ENCODE measurements at regions not wholly inside any gene's neighbourhood (a gene's known extent, or its start where the extent isn't known, plus 50 kb on each side); places are given as distances from the start of the nearest gene placed in this dataset.
"Not testable (repeated sequence)": the region's sequence is repeated elsewhere in the genome, so short reads cannot be mapped to it uniquely, and the experiment has no call there.

DNA sequence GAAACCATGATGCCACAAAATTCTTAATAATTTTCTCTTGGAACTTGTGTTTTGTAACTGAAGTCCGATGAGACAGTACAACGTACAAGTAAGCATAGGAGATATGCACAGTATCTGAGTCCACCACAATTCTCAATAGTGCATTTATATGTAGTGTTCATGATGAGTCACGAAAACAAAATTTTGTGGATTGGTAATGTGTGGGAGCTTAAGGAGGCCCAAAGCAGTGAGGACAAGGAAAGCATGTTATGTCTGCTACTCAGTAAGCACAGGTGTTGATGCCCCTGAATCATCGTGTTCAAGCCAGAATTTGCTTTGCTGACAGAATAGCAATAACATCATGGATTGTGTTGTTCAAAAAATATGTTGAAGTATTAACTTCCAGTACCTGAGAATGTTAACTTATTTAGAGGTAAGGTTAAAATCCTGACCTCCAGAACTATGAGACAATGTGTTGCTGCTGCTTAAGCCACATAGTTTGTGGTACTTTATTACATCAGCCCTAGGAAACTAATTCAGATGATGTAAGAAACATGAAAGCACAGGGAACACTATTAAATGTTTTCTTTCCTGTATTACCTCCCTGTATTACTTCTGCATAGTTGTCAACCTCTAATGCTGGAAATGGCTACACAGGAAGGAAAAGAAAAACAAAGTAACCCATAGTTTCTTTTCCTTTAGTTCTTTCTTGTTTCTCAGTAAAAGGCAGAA, 201.3 kb downstream of the SLITRK6 start:
- no peak for DNase-seq

- DNase-seq = no peak
Observed at GRCh38 chr13:85592211-85592610, 207.0 kb downstream of the SLITRK6 start.

GRCh38 chr13:85590231-85590931, 208.8 kb downstream of the SLITRK6 start:
- no peak for DNase-seq

- DNase-seq = no peak
Observed at GRCh38 chr13:85589021-85589420, 210.2 kb downstream of the SLITRK6 start.

- DNase-seq = no peak
Observed at GRCh38 chr13:85588359-85588758, 210.9 kb downstream of the SLITRK6 start.

DNA sequence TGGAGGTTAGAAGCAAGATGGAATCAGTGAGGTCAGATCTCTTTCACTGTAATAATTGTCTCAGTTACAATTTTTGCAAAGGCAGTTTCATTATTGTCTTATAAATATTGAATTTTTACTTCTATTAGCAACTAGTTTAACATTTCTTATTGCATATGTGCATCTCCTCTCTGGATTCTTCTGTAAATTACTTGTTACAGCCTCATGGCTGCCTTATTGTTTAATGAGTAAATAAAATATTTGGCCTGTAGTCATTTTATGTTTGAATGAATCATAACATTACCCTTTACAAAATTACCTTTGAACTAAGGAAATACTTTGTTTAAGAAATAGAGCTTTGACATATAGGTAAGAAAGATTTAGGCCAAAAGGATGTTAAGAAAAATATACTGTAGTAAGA, 212.4 kb downstream of the SLITRK6 start:
- no peak for DNase-seq

DNA sequence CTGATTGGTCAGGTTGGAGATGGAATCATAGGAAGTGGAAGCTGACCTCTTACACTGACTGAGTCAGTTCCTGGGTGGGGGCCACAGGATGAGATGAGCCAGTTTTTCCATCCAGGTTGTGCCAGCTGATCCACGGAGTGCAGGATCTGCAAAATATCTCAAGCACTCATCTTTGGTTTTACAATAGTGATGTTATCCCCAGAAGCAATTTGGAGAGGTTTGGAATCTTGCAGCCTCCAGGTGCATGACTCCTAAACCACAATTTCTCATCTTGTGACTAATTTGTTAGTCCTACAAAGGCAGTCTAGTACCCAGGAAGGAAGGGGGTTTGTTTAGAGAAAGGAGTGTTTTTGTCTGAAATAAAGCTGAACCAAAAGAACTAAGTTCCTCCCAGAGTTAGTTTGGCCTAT, 212.8 kb downstream of the SLITRK6 start:
- DNase-seq = no peak

DNA sequence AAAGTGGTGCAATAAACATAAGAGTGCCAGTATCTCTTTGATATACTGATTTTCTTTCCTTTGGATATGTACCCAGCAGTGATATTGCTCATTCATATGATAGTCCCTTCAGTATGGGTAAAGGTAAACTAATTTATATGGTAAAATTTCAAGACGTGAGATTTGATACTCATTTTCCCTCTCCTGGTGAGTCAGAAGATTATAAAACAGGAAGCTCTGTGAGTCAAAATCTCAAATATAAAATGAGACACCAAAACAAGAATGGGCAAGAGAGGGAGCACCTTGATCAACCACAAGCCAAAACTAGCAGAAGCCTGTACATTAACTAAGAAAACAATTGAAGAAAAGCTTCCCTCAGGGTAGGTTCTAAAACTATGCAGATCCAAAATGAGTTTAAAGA, 216.3 kb downstream of the SLITRK6 start:
- DNase-seq = no peak

DNA sequence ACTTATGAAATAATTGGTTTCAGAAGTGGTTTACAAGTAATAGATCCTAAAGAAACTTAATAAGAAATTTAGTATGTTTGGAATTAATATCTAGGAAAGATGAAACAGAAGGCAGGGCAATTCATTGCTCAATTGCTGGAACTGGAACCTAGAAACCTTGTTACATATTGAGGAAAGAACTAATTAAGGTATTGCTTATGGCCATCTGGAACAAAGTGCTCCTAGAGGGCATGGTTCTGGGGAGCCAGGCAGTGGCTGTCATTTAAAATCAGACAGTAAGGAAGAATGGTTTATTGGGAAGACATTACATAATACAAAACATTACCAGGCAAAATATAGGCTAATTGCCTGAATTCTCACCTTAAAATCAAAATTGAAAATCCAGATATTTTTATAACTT, 224.1 kb downstream of the SLITRK6 start:
- no peak for DNase-seq

DNA sequence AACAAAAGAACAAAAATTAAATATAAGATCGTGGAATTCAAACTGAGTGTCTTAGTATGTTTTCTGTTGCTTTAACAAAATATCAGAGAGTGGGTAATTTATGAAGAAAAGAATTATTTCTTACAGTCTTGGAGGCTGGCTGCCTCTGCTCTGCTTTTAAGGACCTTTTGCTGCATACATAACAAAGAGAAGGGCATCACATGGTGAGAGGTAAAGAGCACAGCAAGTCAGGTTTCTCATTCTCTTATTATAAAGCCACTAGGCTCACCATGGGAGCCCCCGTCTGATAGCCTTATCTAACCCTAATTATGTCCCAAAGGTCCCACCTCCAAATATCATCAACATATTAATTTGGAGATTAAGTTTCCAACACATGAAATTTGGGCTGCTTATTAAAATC, 231.3 kb downstream of the SLITRK6 start:
- DNase-seq = no peak

GRCh38 chr13:85565652-85566051, 233.6 kb downstream of the SLITRK6 start:
- DNase-seq = no peak

GRCh38 chr13:85564598-85564997, 234.6 kb downstream of the SLITRK6 start:
- no peak for DNase-seq

DNA sequence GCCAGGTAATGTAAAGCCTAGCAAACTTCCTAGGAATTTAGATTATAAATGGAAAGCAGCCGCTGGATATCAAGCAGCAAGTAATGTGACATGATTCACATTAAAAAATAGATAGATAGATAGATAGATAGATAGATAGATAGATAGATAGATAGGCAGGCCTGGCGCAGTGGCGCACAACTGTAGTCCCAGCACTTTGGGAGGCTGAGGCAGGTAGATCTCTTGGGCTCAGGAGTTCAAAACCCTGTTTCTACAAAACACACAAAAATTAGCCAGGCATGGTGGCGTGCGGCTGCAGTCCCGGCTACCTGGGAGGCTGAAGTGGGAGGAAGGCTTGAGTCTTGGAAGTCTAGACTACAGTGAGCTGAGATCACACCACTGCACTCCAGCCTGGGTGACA, 236.9 kb downstream of the SLITRK6 start:
- no peak for DNase-seq

- no peak for DNase-seq
Observed at GRCh38 chr13:85557691-85558467, 241.3 kb downstream of the SLITRK6 start.

- DNase-seq = no peak
Observed at GRCh38 chr13:85551012-85551411, 248.2 kb downstream of the SLITRK6 start.

DNA sequence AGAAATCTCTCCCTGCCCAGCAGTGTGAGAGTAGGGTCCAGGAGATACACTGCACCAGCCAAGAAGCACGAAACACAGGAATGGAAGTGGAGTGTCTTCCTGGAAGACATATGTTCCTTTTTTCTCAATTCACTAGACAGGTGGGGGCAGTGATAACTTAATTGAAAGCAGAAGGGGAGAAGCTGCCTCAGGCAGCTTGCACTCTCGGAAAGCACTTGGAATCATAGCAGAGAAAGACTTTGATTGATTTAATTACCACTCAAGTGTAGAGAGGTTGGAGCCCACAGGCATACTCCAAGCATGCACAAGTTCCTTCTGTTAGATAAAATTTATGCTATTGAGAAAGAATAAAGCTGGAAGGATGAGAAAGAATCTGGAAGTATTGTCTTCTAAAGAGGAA, 249.4 kb downstream of the SLITRK6 start:
- no peak for DNase-seq

DNA sequence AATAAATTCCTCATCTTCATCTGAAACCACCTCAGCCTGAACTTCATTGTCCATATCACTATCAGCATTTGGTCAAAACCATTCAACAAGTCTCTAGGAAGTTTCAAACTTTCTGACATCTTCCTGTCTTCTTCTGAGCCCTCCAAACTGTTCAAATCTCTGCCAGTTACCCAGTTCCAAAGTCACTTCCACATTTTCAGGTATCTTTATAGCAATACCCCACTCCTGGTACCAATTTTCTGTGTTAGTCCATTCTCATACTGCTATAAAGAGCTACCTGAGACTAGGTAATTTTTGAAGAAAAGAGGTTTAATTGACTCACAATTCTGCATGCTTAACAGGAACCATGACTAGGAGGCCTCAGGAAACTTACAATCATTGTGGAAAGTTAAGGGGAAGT, 250.4 kb downstream of the SLITRK6 start:
- DNase-seq = not testable (repeated sequence)

- no peak for DNase-seq
Observed at GRCh38 chr13:85545771-85546170, 253.4 kb downstream of the SLITRK6 start.

GRCh38 chr13:85544756-85545155, 254.5 kb downstream of the SLITRK6 start:
- no peak for DNase-seq

DNA sequence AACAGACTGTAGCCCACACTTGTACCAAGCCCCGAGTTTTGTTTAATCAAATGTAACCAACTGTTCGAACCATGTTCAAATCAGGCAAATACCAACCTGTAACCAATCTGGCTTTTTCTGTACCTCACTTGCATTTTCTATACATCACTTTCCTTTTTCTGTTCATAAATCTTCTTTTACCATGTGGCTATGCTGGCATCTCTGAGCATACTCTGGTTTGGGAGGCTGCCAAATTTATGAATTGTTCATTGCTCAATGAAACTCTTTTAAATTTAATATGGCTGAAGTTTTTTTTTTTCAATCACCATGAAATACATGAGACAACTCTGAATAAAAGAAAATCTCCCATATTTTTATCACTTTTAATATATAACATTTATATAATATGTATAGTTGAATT, 256.1 kb downstream of the SLITRK6 start:
- no peak for DNase-seq

GRCh38 chr13:85541476-85541875, 257.7 kb downstream of the SLITRK6 start:
- no peak for DNase-seq

- DNase-seq = no peak
Observed at GRCh38 chr13:85538957-85539356, 260.3 kb downstream of the SLITRK6 start.

- no peak for DNase-seq
Observed at GRCh38 chr13:85537601-85538000, 261.6 kb downstream of the SLITRK6 start.

GRCh38 chr13:85536706-85537105, 262.5 kb downstream of the SLITRK6 start:
- DNase-seq = no peak
